Activated CD8-positive, alpha-beta T cell treated with anti-CD3 and anti-CD28 coated beads for 36 hours (primary cell): ENCODE measurements at regions not wholly inside any gene's neighbourhood (a gene's known extent, or its start where the extent isn't known, plus 50 kb on each side); places are given as distances from the start of the nearest gene placed in this dataset.

Experiments
- ATAC-seq: fragments of 200-7000 bp; cut with Tn5 transposase; one replicate; pipeline ENCODE4 v1.10.0; 2021; ENCODE audit warnings: mild to moderate bottlenecking, moderate library complexity
- CTCF ChIA-PET: fragments of 350-600 bp; sonication (Branson Sonifier 250); formaldehyde crosslinking; loops from one replicate; lab custom pipeline; 2021; ENCODE audit warnings: antibody characterized with exemption; lab: Charles Lee
- POLR2A ChIA-PET: fragments of 350-600 bp; sonication (Branson Sonifier 250); formaldehyde crosslinking; loops from one replicate; lab custom pipeline; 2021; ENCODE audit warnings: antibody characterized with exemption; lab: Charles Lee
- DNase-seq: peaks from one replicate; pipeline ENCODE4 v3.0.0-alpha.2; 2020
- H3K27ac Mint-ChIP-seq: one replicate; pipeline ENCODE4 v1.8.0; 2021; ENCODE audit warnings: mild to moderate bottlenecking, mixed read lengths
- H3K27me3 Mint-ChIP-seq: one replicate; pipeline ENCODE4 v1.8.0; 2021; ENCODE audit warnings: mixed read lengths
- H3K36me3 Mint-ChIP-seq: one replicate; pipeline ENCODE4 v1.8.0; 2021; ENCODE audit warnings: low read depth, mixed read lengths
- H3K4me1 Mint-ChIP-seq: one replicate; pipeline ENCODE4 v1.8.0; 2021; ENCODE audit warnings: low read depth, mixed read lengths
- H3K4me3 Mint-ChIP-seq: one replicate; pipeline ENCODE4 v1.8.0; 2021; ENCODE audit warnings: mild to moderate bottlenecking, moderate library complexity, mixed read lengths
- H3K9me3 Mint-ChIP-seq: one replicate; pipeline ENCODE4 v1.8.0; 2021; ENCODE audit warnings: mixed read lengths
- CTCF ChIP-seq: fragments of 200-600 bp; IDR thresholded peaks from one replicate; pipeline ENCODE4 v1.8.0; 2022; ENCODE audit warnings: antibody characterized with exemption, mild to moderate bottlenecking
- intact Hi-C: fragments of 100-400 bp; cut with micrococcal nuclease; formaldehyde crosslinking; loops from one replicate; pipeline ENCODE4 v1.10.0; 2022

GRCh38 chr3:124318656-124319055, 326.7 kb upstream of the ROPN1 start:
- Mint-ChIP-seq H3K4me1 (no peaks in the 10 kb centered on the region), H3K36me3 (no peaks in the 10 kb centered on the region), H3K27me3 (peaks cover 10% of the 10 kb centered on the region), H3K4me3 (no peak overlapping the region), H3K9me3 (no peaks in the 10 kb centered on the region), H3K27ac (no peak overlapping the region)
- no peak for TF ChIP-seq CTCF
- no peak for DNase-seq
- CTCF ChIA-PET: no interaction called here
- no peak for ATAC-seq
- POLR2A ChIA-PET: no interaction called here
- intact Hi-C loops: no loop called here

GRCh38 chr3:124320976-124321375, 329.1 kb upstream of the ROPN1 start:
- H3K4me1 Mint-ChIP-seq: no peaks in the 10 kb centered on the region
- ChIA-PET CTCF (no interaction called here), POLR2A (no interaction called here)
- no peak overlapping the region for H3K4me3 Mint-ChIP-seq
- DNase-seq (no peak), ATAC-seq (no peak)
- H3K27ac Mint-ChIP-seq: no peak overlapping the region
- no peaks in the 10 kb centered on the region for H3K36me3 Mint-ChIP-seq
- no peaks in the 10 kb centered on the region for H3K9me3 Mint-ChIP-seq
- intact Hi-C loops: no loop called here
- no peak for TF ChIP-seq CTCF
- H3K27me3 Mint-ChIP-seq: peaks cover 5% of the 10 kb centered on the region

GRCh38 chr3:124322309-124322880, 330.5 kb upstream of the ROPN1 start:
- intact Hi-C loops: no loop called here
- Mint-ChIP-seq H3K36me3 (no peaks in the 10 kb centered on the region), H3K9me3 (no peaks in the 10 kb centered on the region), H3K4me3 (no peak overlapping the region), H3K4me1 (no peaks in the 10 kb centered on the region), H3K27ac (no peak overlapping the region), H3K27me3 (peaks cover 3% of the 10 kb centered on the region)
- CTCF ChIA-PET: no interaction called here
- no peak for DNase-seq
- TF ChIP-seq CTCF: no peak
- ATAC-seq: no peak
- POLR2A ChIA-PET: no interaction called here

- intact Hi-C loops: no loop called here
- no peak for DNase-seq
- no peak for ATAC-seq
- H3K36me3 Mint-ChIP-seq: no peaks in the 10 kb centered on the region
- H3K4me1 Mint-ChIP-seq: no peaks in the 10 kb centered on the region
- H3K9me3 Mint-ChIP-seq: no peaks in the 10 kb centered on the region
- POLR2A ChIA-PET: no interaction called here
- H3K4me3 Mint-ChIP-seq: no peak overlapping the region
- H3K27ac Mint-ChIP-seq: no peak overlapping the region
- no peak for TF ChIP-seq CTCF
- CTCF ChIA-PET: no interaction called here
- H3K27me3 Mint-ChIP-seq: peaks cover 3% of the 10 kb centered on the region
Observed at GRCh38 chr3:124322966-124323365, 331.0 kb upstream of the ROPN1 start.

GRCh38 chr3:124325248-124325647, 333.3 kb upstream of the ROPN1 start:
- Mint-ChIP-seq H3K4me3 (no peak overlapping the region), H3K36me3 (no peaks in the 10 kb centered on the region), H3K27ac (no peak overlapping the region), H3K4me1 (no peaks in the 10 kb centered on the region), H3K9me3 (no peaks in the 10 kb centered on the region), H3K27me3 (peaks cover 3% of the 10 kb centered on the region)
- intact Hi-C loops: no loop called here
- DNase-seq (no peak), ATAC-seq (no peak)
- POLR2A ChIA-PET: no interaction called here
- no peak for TF ChIP-seq CTCF
- CTCF ChIA-PET: no interaction called here
